GM21786 (cell line): ENCODE measurements at regions not wholly inside any gene's neighbourhood (a gene's known extent, or its start where the extent isn't known, plus 50 kb on each side); places are given as distances from the start of the nearest gene placed in this dataset.

Experiments used
- ATAC-seq: cut with Tn5 transposase; IDR thresholded peaks from one replicate; pipeline ENCODE4 v1.9.1; 2021; ENCODE audit not compliant: unreplicated experiment

GRCh38 chr10:78357141-78358063 lies 323.7 kb downstream of the RPS24 start:
- ATAC-seq, result no peak

GRCh38 chr10:78358351-78358750 lies 324.7 kb downstream of the RPS24 start:
- ATAC-seq, result no peak

DNA sequence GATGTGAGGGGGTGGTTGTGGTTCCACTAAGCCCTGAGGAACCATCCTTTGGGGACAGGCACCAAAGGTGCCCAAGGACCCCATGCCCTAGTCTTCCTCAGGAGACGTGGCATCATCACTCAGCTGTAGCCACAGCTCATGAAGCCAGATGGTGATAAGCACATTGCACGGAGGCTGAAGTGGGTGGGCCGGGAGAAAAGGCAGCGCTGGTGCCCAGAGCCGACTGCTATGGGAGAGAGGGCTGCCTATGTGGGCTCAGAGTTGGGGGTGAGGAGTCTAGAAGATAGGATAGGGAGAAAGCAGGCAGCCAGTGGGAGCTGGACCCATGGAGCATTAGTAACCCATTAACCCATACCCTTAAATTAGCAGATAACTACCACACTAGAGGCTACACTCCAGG lies 325.3 kb downstream of the RPS24 start:
- no peak for ATAC-seq

DNA sequence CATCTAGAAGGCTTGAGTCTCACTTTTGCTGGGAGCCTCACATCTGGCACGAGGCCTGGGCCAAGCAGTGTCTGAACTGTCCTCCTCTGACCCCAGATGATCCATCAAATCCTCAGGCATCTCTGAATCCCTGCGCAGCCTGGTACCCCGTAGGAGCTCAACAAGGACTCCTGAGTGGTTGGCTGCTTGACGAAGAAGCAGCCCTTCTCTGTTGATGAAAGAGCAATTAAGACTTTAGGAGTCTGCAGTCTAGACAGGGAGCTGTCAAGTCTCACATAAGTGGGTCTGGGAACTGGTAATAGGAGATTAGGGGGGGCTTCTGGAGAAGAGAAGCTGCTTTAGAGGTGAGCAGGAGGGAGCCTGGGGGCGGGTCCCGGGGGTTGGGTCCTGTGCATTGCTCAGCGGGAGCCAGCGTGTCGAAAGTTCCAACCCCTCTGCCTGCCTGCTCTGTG lies 326.0 kb downstream of the RPS24 start:
- no peak for ATAC-seq

- no peak for ATAC-seq
Observed at GRCh38 chr10:78360284-78360683, 326.6 kb downstream of the RPS24 start.

GRCh38 chr10:78361031-78361430 lies 327.4 kb downstream of the RPS24 start:
- ATAC-seq, result no peak

- ATAC-seq, result no peak
Observed at GRCh38 chr10:78362406-78363022, 328.9 kb downstream of the RPS24 start.

DNA sequence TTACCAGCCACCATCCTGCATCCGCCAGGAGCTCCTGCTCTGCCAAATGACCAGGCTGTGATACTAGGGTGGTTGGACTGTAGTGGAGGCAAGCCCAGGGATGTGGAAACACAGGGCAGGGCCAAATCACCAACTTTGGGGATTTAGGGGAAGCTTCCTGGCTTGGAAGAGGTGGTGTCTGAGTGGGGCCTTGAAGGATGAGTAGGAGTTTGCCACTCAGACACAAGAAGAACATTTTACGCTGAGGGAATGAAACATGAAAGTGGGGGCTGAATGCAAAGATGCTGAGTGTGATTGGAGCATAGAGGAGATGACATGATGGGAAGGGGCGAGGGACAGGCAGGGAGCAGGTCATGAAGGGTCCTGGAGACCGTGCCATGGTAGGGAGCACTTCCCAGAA lies 329.5 kb downstream of the RPS24 start:
- ATAC-seq, result no peak

DNA sequence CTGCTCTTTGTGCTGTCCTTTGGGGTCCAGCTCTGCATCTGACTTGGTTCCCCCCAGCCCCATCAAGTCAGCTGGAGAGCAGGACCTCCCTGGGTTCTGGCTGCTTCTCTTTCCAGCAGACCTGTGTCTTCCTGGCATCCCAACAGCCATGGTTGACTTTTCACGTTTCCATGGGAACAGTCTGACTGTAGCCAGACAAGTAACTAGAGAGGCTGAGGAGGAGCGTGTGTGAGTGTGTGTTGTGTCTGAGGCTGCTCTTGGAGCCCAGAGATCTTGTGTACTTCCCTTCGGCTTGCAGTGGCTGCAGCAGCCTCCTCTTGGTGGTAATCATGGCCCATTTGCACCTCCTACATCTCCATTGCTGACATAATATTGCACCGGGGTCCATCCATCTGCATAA lies 332.0 kb downstream of the RPS24 start:
- ATAC-seq, result no peak

DNA sequence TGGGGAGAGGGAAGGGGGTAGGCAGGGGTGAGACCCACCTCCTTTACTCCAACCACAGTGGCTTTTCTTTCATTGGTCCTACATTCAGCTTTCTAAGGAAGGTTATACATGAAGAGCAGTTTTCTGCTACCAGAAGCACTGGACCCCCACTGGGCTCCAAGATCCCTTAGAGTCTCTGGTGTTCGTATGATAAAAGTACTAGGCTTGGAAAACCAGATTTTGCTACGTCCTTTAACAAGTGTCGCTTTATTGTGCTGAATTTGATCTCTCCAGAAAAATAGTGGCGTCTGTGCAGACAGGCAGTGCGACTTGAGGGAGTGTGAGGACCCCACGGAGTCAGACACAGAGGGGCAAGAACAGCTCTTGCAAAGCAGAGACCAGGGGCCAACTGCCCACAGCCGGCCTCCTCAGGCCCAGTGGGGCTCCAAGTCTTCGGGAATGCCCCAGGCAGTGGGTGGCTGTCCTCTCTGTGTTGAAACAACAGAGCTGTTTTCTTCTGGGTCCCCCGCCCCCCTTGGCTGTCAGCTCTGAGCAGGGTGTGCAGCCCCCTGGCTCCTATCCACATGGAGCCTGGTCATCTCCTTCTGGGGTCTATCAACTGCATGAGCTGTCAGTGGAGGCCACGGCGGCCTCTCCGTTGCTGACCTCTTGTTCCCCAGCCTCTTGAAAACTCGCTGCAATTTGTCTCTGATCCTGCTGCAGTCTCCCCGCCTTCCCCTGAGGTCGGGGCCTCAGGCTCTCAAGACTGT lies 333.2 kb downstream of the RPS24 start:
- ATAC-seq, result no peak

GRCh38 chr10:78367751-78368150 lies 334.1 kb downstream of the RPS24 start:
- ATAC-seq, result no peak

GRCh38 chr10:78371136-78371535 lies 337.5 kb downstream of the RPS24 start:
- ATAC-seq, result no peak

- no peak for ATAC-seq
Observed at GRCh38 chr10:78372806-78373205, 339.1 kb downstream of the RPS24 start.

DNA sequence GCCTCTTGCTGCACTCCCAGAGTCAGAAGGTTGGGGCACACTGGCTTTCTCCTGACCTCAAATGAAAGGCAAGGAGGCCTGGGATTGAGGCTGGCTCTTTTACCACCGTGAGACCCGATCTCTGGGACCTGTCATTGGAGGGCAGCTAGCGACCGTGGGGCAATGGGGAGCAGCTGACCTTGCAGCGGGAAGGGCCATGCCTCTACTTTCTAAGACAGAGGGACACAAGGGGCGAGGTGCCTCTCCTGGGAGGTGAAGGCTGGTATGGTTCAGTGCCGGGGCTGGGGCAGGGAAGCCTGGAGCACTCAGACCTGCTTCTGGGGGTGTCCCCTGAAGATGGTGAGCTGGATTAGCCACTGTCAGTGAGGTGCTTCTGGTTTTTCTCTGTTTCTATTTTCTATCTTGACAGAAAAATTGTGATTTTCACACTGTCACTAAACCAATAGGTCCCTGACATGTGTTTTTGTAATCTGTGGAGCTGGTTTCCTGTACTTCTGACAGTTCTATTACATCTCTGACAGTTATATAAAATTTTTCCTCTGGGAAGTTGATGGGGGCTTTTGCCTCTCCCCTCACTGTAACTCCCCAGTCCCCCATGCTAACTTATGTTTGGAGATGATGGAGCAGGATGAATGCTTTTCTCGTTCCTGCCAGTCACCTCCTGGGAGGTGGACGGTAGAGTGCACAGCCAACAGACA lies 340.8 kb downstream of the RPS24 start:
- no peak for ATAC-seq

- ATAC-seq, result no peak
Observed at GRCh38 chr10:78375854-78376785, 342.5 kb downstream of the RPS24 start.

- ATAC-seq, result no peak
Observed at GRCh38 chr10:78377356-78377755, 343.7 kb downstream of the RPS24 start.

- ATAC-seq, result no peak
Observed at GRCh38 chr10:78378192-78378591, 344.5 kb downstream of the RPS24 start.

GRCh38 chr10:78381107-78381506 lies 347.4 kb downstream of the RPS24 start:
- no peak for ATAC-seq

GRCh38 chr10:78382047-78382446 lies 348.4 kb downstream of the RPS24 start:
- no peak for ATAC-seq

GRCh38 chr10:78382772-78383171 lies 349.1 kb downstream of the RPS24 start:
- ATAC-seq, result no peak
